Activated T-helper 1 cell treated with anti-CD3 and anti-CD28 coated beads, Interleukin-12 subunit alpha, Interleukin-12 subunit beta, Interleukin-2, Interleukin-4 antibody, amounts not matched to agents 30 ng/mL and 10 ng/mL and 1 ng/mL, durations not matched to agents 14 hours and 24 hours and 36 hours (primary cell): ENCODE measurements at regions not wholly inside any gene's neighbourhood (a gene's known extent, or its start where the extent isn't known, plus 50 kb on each side); places are given as distances from the start of the nearest gene placed in this dataset.
"Not testable (repeated sequence)": the region's sequence is repeated elsewhere in the genome, so short reads cannot be mapped to it uniquely, and the experiment has no call there.

Experiments
- DNase-seq: peaks from one replicate; pipeline ENCODE4 v3.0.0; 2021; ENCODE audit warnings: low spot score
- H3K27ac Mint-ChIP-seq: one replicate; pipeline ENCODE4 v1.8.0; 2021; ENCODE audit warnings: mild to moderate bottlenecking, mixed read lengths
- H3K27me3 Mint-ChIP-seq: one replicate; pipeline ENCODE4 v1.8.0; 2022; ENCODE audit warnings: mild to moderate bottlenecking, moderate library complexity, mixed read lengths; ENCODE audit not compliant: insufficient read depth
- H3K36me3 Mint-ChIP-seq: one replicate; pipeline ENCODE4 v1.8.0; 2021; ENCODE audit warnings: low read depth, mixed read lengths
- H3K4me1 Mint-ChIP-seq: one replicate; pipeline ENCODE4 v1.8.0; 2021; ENCODE audit warnings: low read depth, mixed read lengths
- H3K4me3 Mint-ChIP-seq: one replicate; pipeline ENCODE4 v1.8.0; 2021; ENCODE audit warnings: mild to moderate bottlenecking, moderate library complexity, mixed read lengths
- H3K9me3 Mint-ChIP-seq: one replicate; pipeline ENCODE4 v1.8.0; 2021; ENCODE audit warnings: mixed read lengths
- intact Hi-C: fragments of 100-400 bp; cut with micrococcal nuclease; formaldehyde crosslinking; loops from one replicate; pipeline ENCODE4 v1.15.1; 2024

DNA sequence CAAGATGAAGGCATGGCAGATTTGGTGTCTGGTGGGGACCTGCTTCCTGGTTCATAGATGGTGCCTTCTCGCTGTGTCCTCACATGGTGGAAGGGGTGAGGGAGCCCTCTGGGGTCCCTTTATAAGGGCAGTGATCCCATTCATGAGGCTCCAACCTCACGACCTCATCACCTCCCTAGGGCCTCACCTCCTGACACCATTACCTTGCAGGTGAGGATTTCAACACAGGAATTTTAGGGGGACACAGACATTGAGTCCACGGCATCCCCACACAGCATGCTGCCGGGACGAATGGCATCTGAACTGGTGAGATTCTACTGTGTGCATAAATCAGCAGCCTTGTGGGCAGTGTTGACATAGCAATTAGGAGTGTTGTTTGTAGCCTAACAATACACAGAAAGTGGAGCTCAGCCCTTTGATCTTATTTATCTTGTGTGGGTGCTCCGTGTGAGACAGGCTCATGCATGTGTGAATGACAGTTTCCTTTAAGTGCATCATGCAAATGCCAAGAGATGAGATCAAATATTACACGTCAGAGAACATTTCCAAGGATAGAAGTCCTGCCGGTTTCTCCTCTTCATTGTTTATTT, 368.7 kb upstream of the AMELY start:
- H3K27ac Mint-ChIP-seq = peak overlapping the region; percentile 84
- H3K4me1 Mint-ChIP-seq = peaks cover 56% of the 10 kb centered on the region
- H3K9me3 Mint-ChIP-seq, DNase-seq, H3K27me3 Mint-ChIP-seq, intact Hi-C loops: not testable (repeated sequence)
- peaks cover 30% of the 10 kb centered on the region for H3K36me3 Mint-ChIP-seq
- H3K4me3 Mint-ChIP-seq = peak overlapping the region; percentile 81

DNA sequence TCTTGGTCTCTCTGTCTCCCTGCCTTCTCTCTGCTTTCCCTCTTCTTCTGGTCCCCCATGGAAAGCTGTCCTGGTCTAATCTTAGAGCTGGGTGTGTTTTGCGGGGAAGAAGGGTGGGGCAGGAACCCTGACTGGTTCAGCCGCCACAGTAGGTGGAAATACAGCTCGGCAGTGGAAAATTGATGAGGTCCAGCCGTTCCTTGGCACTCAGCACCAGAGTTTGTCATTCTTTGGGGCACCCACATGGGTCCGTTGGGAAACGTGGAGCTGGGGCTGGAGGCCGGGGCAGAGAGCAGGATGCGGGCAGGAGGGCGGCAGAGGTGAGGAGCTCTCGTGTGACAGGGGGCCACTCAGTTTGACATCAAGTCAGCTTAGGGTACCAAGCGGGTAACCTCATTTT, 364.2 kb upstream of the AMELY start:
- Mint-ChIP-seq H3K9me3 (no peaks in the 10 kb centered on the region), H3K4me3 (peak overlapping the region; percentile 97)
- intact Hi-C loops = loop anchor here (10.0 kb wide), 1 partner anchor 171 kb away; no protein-coding TSS in a partner anchor

DNA sequence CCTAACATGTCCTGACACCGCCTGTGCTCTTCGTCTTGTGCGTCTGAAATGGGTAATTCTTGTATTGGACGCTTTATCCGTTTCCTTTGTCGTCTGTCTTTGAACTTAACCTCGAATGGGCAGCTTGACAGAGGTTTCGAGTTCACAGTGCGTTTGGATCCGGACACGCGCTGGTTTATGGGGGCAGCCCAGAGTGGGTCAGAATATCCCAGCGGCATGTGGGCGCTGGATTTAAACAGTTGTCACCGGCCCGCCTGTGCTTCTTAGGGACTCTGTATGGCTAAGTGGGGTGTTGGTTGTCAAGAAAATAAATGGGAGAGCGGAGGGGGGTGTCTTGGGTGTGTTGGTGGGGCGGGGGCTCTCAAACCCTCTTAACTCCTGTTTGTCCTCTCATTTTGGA, 363.5 kb upstream of the AMELY start:
- Mint-ChIP-seq H3K27me3 (no peaks in the 10 kb centered on the region), H3K9me3 (no peaks in the 10 kb centered on the region), H3K4me1 (peaks cover 27% of the 10 kb centered on the region), H3K4me3 (peak overlapping the region; percentile 97), H3K36me3 (peaks cover 18% of the 10 kb centered on the region), H3K27ac (peak overlapping the region; percentile 91)
- DNase-seq = no peak
- intact Hi-C loops = loop anchor here (10.0 kb wide), 1 partner anchor 170 kb away; no protein-coding TSS in a partner anchor

More for the DNA sequence above, 364.2 kb upstream of the AMELY start:
- Mint-ChIP-seq H3K36me3 (peaks cover 18% of the 10 kb centered on the region), H3K4me1 (peaks cover 30% of the 10 kb centered on the region), H3K27me3 (no peaks in the 10 kb centered on the region), H3K27ac (peak overlapping the region; percentile 91)
- no peak for DNase-seq

DNA sequence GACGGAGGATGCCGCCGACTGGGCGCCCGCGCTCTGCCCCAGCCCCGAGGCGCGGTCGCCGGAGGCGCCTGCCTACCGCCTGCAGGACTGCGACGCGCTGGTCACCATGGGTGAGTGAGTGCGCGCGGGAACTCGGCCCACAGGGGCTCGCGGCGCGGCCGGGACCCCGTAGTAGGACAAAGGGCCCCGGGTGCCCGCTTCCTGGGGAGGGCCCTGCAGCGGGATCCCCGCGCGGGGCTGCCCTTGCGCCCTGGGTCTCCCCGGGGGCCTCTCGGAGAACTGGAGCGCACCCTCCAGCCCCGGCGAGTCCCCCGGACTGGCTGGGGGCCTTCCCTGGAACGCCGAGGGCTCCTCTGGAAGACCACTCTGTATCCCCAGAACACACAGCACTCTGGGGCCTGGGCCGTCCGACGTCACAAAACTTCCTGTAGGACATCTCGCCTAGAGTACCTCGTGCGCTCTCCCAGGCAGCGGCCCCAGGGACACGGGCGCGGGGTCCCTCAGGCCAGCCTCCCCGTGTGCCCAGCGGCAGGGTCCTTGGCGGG, 362.9 kb upstream of the AMELY start:
- intact Hi-C loops = loop anchor here (10.0 kb wide), 1 partner anchor 170 kb away; no protein-coding TSS in a partner anchor
- no peak for DNase-seq
- Mint-ChIP-seq H3K27me3 (no peaks in the 10 kb centered on the region), H3K4me3 (peak overlapping the region; percentile 97), H3K9me3 (no peaks in the 10 kb centered on the region), H3K36me3 (peaks cover 15% of the 10 kb centered on the region), H3K4me1 (peaks cover 21% of the 10 kb centered on the region), H3K27ac (peak overlapping the region; percentile 91)

DNA sequence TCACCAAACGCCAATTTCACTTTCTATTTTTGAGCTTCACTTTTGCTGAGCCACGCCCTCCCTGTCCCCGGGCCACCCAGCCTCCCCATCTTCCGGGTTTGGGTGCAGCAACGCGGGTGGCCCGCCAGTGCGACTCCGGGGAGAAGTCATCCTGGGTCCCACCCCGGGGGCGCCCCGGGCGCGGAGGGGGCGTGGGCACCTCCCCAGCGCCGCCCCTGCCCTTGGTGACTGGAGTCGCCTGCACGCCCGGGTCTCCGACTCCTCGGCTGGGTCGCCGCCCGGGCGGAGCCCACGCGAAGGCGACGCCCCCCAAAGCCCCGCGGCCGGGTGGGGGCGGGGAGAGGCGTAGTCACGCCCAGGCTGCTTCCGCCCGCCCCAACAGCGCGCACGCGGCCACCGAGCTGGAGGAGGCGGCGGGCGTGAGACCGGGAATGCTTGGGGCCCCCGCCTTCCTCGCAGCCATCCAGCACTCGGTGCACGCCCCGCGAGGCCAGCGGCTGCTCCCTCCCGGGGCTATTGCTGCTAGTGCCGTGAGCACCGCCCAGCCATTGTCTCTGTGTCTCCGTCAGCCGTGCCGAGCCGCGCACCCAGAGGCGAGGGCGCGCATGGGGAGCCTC, 362.1 kb upstream of the AMELY start:
- DNase-seq = peak; percentile 90
- H3K27ac Mint-ChIP-seq = peak overlapping the region; percentile 92
- H3K4me3 Mint-ChIP-seq = peak overlapping the region; percentile 93
- peaks cover 13% of the 10 kb centered on the region for H3K4me1 Mint-ChIP-seq
- intact Hi-C loops = loop anchor here (1.0 to 10.0 kb wide), 6 partner anchors 17 to 169 kb away; no protein-coding TSS in a partner anchor
- H3K36me3 Mint-ChIP-seq = peaks cover 12% of the 10 kb centered on the region
- no peaks in the 10 kb centered on the region for H3K9me3 Mint-ChIP-seq
- H3K27me3 Mint-ChIP-seq = no peaks in the 10 kb centered on the region

DNA sequence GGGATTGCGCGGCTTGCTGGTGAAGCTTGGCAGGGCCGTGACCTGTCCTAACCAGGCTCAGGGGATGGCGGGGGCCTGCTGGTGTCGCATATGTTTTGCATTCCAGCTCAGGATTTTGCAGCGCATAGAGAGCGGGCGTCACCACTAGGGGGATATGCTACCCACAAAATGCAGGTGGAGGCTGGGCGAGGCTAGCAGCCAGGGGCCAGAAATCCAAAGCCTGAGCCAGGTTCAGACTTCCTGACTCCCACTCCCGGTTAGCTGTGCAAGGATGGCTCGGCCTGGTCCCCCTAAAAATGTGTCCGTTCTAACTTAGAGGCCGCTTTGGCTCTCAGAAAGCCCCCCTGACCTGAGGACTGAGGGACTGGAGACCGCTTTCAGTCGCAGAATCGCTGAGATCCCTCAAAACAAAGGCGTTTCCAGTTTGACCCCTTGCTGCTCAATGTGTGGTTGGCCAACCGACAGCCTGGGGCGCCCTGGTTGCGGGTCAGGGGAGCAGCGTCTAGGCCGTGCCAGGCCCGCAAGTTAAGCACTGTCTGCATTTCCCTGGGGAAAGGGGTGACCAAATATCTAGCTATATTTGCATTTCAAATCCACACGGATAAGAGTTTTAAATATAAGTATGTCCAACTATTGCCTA, 361.1 kb upstream of the AMELY start:
- Mint-ChIP-seq H3K27ac (peak overlapping the region; percentile 92), H3K4me3 (peak overlapping the region; percentile 93), H3K4me1 (peaks cover 10% of the 10 kb centered on the region), H3K27me3 (no peaks in the 10 kb centered on the region), H3K9me3 (no peaks in the 10 kb centered on the region), H3K36me3 (peaks cover 12% of the 10 kb centered on the region)
- DNase-seq = no peak
- intact Hi-C loops = loop anchor here (1.0 to 10.0 kb wide), 6 partner anchors 18 to 168 kb away; no protein-coding TSS in a partner anchor

DNA sequence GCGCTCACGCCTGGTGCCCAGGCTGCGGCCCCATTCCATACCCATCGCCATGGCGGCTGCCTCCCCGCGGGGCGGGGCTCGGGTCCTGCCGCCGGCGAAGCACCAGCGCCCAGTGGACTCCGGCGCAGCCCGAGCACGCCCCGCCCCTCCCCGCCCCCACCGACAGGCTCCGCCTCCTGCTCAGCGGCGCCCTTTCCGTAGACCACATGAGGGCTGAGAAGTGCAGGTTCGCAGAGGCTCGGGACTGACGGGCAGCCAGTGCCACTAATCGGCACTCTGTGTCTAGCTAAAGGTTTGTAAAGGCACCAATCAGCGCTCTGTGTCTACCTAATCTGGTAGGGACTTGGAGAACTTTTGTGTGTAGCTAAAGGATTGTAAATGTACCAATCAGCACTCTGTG, 352.2 kb upstream of the AMELY start:
- DNase-seq = no peak
- H3K4me3 Mint-ChIP-seq = no peak overlapping the region

DNA sequence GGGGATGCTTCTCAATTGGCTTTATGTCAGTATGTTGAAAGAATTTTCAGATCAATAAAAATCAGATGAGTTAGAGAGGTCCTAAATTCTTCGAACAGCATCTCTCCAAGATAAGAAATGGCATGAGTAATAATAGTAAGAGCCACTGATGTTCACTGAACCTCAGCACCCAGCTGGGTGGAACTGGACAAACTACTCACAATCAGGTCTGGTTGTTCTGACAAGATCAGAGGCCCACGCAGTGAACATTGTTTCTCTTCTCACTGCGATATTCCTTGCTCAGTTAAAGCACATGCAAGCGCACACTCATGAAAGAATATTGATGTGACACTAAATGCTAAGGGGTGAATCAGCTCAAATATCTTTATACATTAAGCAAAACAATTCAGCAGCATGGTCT, 351.0 kb upstream of the AMELY start:
- intact Hi-C loops = no loop called here

More for the DNA sequence above, 352.2 kb upstream of the AMELY start:
- Mint-ChIP-seq H3K4me1 (peaks cover 19% of the 10 kb centered on the region), H3K27me3 (no peaks in the 10 kb centered on the region), H3K27ac (no peak overlapping the region), H3K9me3 (no peaks in the 10 kb centered on the region), H3K36me3 (no peaks in the 10 kb centered on the region)
- intact Hi-C loops = no loop called here

DNA sequence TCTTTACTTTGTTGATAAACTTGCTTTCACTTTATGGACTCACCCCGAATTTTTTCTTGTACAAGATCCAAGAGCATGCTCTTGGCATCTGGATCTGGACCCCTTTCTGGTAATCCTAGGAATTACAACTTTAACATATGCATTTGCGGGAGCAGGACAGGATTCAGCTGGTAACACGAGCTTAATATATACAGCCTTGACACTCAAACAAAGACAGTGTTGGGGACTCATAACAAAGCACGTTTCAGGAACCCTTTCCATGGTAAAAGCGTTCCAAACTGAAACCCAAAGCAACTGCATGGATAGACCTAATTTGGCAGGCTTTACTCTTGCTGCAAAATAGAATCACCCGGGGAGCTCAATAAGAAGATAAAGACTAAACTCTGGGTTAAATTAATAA, 349.7 kb upstream of the AMELY start:
- no peak overlapping the region for H3K27ac Mint-ChIP-seq
- peaks cover 11% of the 10 kb centered on the region for H3K9me3 Mint-ChIP-seq
- H3K27me3 Mint-ChIP-seq = no peaks in the 10 kb centered on the region
- intact Hi-C loops = no loop called here
- DNase-seq = no peak
- H3K36me3 Mint-ChIP-seq = peaks cover 4% of the 10 kb centered on the region
- H3K4me1 Mint-ChIP-seq = peaks cover 11% of the 10 kb centered on the region
- no peak overlapping the region for H3K4me3 Mint-ChIP-seq

More for the DNA sequence above, 351.0 kb upstream of the AMELY start:
- no peak overlapping the region for H3K4me3 Mint-ChIP-seq
- no peaks in the 10 kb centered on the region for H3K27me3 Mint-ChIP-seq
- no peaks in the 10 kb centered on the region for H3K36me3 Mint-ChIP-seq
- no peak for DNase-seq
- H3K4me1 Mint-ChIP-seq = peaks cover 13% of the 10 kb centered on the region
- H3K27ac Mint-ChIP-seq = no peak overlapping the region
- peaks cover 6% of the 10 kb centered on the region for H3K9me3 Mint-ChIP-seq

DNA sequence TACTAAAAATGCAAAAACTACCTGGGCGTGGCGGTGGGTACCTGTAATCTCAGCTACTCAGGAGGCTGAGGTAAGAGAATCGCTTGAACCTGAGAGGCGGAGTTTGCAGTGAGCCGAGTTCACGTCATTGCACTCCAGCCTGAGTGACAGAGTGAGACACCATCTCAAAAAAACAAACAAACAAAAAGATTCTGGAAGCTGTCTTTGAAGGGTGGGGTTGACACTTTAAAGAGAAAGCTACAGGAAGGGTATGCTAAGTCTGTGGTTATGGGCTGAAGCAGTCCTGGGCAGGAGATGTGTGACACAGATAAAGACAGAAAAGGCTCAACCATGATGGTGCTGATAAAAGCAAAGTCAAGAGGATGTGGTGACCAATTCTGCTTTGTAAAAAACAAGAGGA, 328.5 kb upstream of the AMELY start:
- peak; percentile 56 for DNase-seq
- H3K9me3 Mint-ChIP-seq = peaks cover 15% of the 10 kb centered on the region
- peak overlapping the region; percentile 87 for H3K27ac Mint-ChIP-seq
- H3K27me3 Mint-ChIP-seq = peaks cover 4% of the 10 kb centered on the region
- H3K36me3 Mint-ChIP-seq = peaks cover 4% of the 10 kb centered on the region
- peaks cover 31% of the 10 kb centered on the region for H3K4me1 Mint-ChIP-seq
- peak overlapping the region; percentile 50 for H3K4me3 Mint-ChIP-seq
- intact Hi-C loops = loop anchor here (2.0 to 10.0 kb wide), 2 partner anchors 33 to 135 kb away; no protein-coding TSS in a partner anchor

DNA sequence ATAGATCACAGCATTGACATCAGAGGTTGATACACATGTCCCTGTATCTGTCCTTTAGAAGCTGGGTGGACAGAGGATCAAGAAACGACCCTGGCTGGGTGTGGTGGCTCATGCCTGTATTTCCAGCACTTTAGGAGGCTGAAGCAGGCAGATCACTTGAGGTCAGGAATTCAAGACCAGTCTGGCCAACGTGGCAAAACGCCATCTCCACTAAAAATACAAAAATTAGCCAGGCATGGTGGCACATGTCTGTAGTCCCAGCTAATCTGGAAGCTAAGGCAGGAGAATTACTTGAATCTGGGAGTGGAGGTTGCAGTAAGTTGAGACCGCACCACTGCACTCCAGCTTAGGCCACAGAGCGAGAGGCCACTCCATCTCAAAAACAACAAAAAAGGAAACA, 300.4 kb upstream of the AMELY start:
- intact Hi-C loops = no loop called here
- H3K4me3 Mint-ChIP-seq = no peak overlapping the region
- no peak for DNase-seq
- H3K36me3 Mint-ChIP-seq = no peaks in the 10 kb centered on the region
- H3K4me1 Mint-ChIP-seq = no peaks in the 10 kb centered on the region
- no peaks in the 10 kb centered on the region for H3K9me3 Mint-ChIP-seq
- H3K27ac Mint-ChIP-seq = no peak overlapping the region
- no peaks in the 10 kb centered on the region for H3K27me3 Mint-ChIP-seq

DNA sequence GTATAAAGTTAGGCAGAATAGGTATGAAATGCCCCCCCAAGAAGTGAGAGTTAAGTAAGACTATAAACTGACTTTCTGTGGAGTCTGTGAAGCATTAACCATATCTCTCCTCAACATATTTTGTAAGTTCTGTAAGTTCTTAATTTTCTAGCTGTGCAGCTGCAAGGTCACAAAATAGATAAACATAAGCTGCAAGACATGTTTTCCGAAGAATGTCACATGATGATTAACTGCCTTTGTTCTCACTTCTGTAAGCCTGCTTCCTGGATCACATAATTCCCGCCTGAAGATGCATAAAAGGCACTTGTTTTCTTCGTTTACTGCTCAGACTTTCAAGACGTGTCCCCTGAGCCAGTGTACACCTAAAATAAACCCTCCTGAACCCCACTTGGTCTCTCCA, 292.9 kb upstream of the AMELY start:
- no peaks in the 10 kb centered on the region for H3K36me3 Mint-ChIP-seq
- H3K4me3 Mint-ChIP-seq = no peak overlapping the region
- H3K4me1 Mint-ChIP-seq = no peaks in the 10 kb centered on the region
- intact Hi-C loops = no loop called here
- DNase-seq = no peak
- no peak overlapping the region for H3K27ac Mint-ChIP-seq
- no peaks in the 10 kb centered on the region for H3K27me3 Mint-ChIP-seq
- H3K9me3 Mint-ChIP-seq = no peaks in the 10 kb centered on the region

DNA sequence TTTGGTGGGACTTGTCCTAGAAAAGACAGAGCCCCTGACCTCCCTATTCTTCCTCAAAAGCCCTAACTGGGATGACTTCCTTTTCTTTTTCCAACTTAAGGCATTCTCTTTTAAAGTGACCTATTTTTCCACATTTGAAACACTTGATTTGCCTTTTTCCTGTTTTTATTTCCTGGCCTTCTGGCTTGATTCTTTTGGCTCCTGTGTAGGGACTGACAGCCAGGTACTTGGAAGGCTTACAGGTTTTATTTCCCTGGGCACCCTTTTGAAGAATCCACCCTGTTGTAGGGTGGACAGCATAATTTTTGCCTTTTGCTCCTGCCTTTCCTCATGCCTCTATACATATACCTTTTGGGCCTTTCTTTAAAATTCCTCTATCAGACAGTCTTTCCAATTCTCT, 271.0 kb upstream of the AMELY start:
- DNase-seq = no peak
- H3K4me3 Mint-ChIP-seq = no peak overlapping the region
- H3K27me3 Mint-ChIP-seq = peaks cover 3% of the 10 kb centered on the region
- no peak overlapping the region for H3K27ac Mint-ChIP-seq
- no peaks in the 10 kb centered on the region for H3K36me3 Mint-ChIP-seq
- peaks cover 30% of the 10 kb centered on the region for H3K9me3 Mint-ChIP-seq
- H3K4me1 Mint-ChIP-seq = no peaks in the 10 kb centered on the region
- intact Hi-C loops = no loop called here
